ENCODE measurements at regions not wholly inside any gene's neighbourhood (a gene's known extent, or its start where the extent isn't known, plus 50 kb on each side); places are given as distances from the start of the nearest gene placed in this dataset.

DNA sequence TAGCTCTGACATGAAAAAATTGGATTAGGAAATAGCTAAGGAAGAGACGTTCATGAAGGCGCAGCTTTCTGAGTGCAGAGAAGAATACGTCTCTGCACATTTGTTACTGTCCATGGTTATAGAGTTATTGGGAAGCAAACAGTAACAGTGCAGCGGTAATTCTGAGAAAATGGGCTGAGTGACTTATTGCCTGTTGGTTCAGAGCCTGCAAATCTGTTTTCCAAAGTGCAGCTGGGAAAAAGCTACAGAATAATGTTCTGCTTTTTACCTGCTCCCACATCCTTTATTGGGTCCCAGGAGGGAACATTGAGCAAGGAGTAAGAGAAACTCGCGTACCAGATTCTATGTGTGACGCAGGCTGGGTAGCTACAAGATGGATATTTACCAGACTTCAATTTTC lies 160.2 kb downstream of the BTBD3 start:
- TF ChIP-seq, protein P1, sequence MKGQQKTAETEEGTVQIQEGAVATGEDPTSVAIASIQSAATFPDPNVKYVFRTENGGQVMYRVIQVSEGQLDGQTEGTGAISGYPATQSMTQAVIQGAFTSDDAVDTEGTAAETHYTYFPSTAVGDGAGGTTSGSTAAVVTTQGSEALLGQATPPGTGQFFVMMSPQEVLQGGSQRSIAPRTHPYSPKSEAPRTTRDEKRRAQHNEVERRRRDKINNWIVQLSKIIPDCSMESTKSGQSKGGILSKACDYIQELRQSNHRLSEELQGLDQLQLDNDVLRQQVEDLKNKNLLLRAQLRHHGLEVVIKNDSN (IDR thresholded peaks at IDR 0.05): no peak
- no peak for TF ChIP-seq FOXM1 (IDR thresholded peaks at IDR 0.05; ENCODE audit: borderline replicate concordance, low read depth)
- no peak for TF ChIP-seq YY1 (IDR thresholded peaks at IDR 0.05; ENCODE audit: low read depth)
- TF ChIP-seq TAF1 (IDR thresholded peaks at IDR 0.05; ENCODE audit: low read depth): no peak
- no peak for TF ChIP-seq MAX (IDR thresholded peaks at IDR 0.05)
- TF ChIP-seq REST (IDR thresholded peaks at IDR 0.05; ENCODE audit: low read depth): no peak

Data from Ishikawa (cell line).